Esophagus muscularis mucosa (tissue), 3 donors: ENCODE measurements at regions not wholly inside any gene's neighbourhood (a gene's known extent, or its start where the extent isn't known, plus 50 kb on each side); places are given as distances from the start of the nearest gene placed in this dataset.

Experiments used
- POLR2A ChIP-seq: fragments of 450-650 bp; IDR thresholded peaks from one replicate; pipeline ENCODE4 v1.6.1; 2017; ENCODE audit warnings: antibody characterized with exemption, moderate library complexity, mild to moderate bottlenecking, low read depth
- TF ChIP-seq, protein P1 (sequence below), 3 experiments: fragments of 200-600 bp in 2 of 3; fragments of 450-650 bp in 1 of 3; sonication (generic) in 2 of 3; IDR thresholded peaks; one replicate each; pipeline ENCODE4 v1.5.1; 2017 to 2019; ENCODE audit warnings: antibody characterized with exemption in 3 of 3, mild to moderate bottlenecking in 2 of 3, moderate library complexity in 1 of 3

DNA sequence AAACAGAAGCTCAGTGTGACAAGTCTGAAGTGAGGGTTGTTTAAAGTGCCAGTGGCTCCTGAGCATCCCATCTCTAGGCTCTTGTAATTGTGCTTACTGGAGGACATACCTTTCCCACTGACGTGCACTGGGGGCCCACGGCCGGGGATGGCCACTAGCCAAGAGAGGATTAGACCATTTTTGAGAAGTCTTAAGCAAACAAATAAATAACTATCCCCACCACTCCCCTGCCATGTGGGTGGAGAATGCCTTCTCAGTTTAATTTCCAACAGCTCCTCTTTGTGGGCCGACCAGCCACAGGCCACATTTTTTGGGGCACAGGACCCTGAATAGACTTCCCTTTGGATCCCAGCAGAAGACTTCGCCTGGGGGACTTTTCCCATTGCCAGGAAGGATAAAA is 125.0 kb upstream of the MSX1 start:
- TF ChIP-seq, protein P1, sequence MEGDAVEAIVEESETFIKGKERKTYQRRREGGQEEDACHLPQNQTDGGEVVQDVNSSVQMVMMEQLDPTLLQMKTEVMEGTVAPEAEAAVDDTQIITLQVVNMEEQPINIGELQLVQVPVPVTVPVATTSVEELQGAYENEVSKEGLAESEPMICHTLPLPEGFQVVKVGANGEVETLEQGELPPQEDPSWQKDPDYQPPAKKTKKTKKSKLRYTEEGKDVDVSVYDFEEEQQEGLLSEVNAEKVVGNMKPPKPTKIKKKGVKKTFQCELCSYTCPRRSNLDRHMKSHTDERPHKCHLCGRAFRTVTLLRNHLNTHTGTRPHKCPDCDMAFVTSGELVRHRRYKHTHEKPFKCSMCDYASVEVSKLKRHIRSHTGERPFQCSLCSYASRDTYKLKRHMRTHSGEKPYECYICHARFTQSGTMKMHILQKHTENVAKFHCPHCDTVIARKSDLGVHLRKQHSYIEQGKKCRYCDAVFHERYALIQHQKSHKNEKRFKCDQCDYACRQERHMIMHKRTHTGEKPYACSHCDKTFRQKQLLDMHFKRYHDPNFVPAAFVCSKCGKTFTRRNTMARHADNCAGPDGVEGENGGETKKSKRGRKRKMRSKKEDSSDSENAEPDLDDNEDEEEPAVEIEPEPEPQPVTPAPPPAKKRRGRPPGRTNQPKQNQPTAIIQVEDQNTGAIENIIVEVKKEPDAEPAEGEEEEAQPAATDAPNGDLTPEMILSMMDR (IDR thresholded peaks at IDR 0.05): no peak
- TF ChIP-seq POLR2A: no peak
